ENCODE measurements at regions not wholly inside any gene's neighbourhood (a gene's known extent, or its start where the extent isn't known, plus 50 kb on each side); places are given as distances from the start of the nearest gene placed in this dataset.

- POLR2A ChIA-PET: no interaction called here
- Mint-ChIP-seq H3K36me3 (no peaks in the 10 kb centered on the region), H3K9me3 (peaks cover 23 to 46% (median 36%) of the 10 kb centered on the region in 3 donors), H3K4me1 (no peaks in the 10 kb centered on the region), H3K27ac (no peak overlapping the region), H3K27me3 (no peaks in the 10 kb centered on the region), H3K4me3 (no peak overlapping the region)
- WGBS (ENCODE audit: insufficient coverage): 48% methylated on average over 2 of the region's 3 CpGs
- DNase-seq: no peak
- Histone ChIP-seq H3K4me1 (ENCODE audit: control insufficient read depth in 1 of 2, extremely low read depth in 1 of 2, insufficient read depth in 2 of 2, low read length in 2 of 2) (no peaks in the 10 kb centered on the region), H3K27me3 (replicated peaks in 1 of 2; ENCODE audit: control insufficient read depth in 2 of 2, extremely low read depth in 1 of 2, insufficient read depth in 2 of 2, low read length in 1 of 2) (no peaks in the 10 kb centered on the region), H3K4me3 (ENCODE audit: control insufficient read depth in 1 of 2, extremely low read depth in 1 of 2, low read length in 1 of 2) (no peak overlapping the region), H3K36me3 (ENCODE audit: control insufficient read depth in 2 of 2, extremely low read depth in 1 of 2, insufficient read depth in 1 of 2, low read length in 1 of 2) (no peaks in the 10 kb centered on the region), H3K27ac (ENCODE audit: low read length) (no peak overlapping the region), H3K9me3 (peaks cover 5% of the 10 kb centered on the region)
- CTCF ChIA-PET: no interaction called here
- ATAC-seq (replicated peaks in 1 of 4): no peak
These were observed 649.3 kb downstream of the POM121L12 start for GRCh38 chr7:53684693-53685092.

- H3K9me3 Mint-ChIP-seq: peaks cover 7 to 48% (median 24%) of the 10 kb centered on the region in 3 donors
- Histone ChIP-seq H3K4me3 (ENCODE audit: control insufficient read depth in 1 of 2, extremely low read depth in 1 of 2, low read length in 1 of 2) (no peak overlapping the region), H3K27ac (ENCODE audit: low read length) (no peak overlapping the region), H3K36me3 (ENCODE audit: control insufficient read depth in 2 of 2, extremely low read depth in 1 of 2, insufficient read depth in 1 of 2, low read length in 1 of 2) (no peaks in the 10 kb centered on the region), H3K4me1 (ENCODE audit: control insufficient read depth in 1 of 2, extremely low read depth in 1 of 2, insufficient read depth in 2 of 2, low read length in 2 of 2) (no peaks in the 10 kb centered on the region), H3K27me3 (replicated peaks in 1 of 2; ENCODE audit: control insufficient read depth in 2 of 2, extremely low read depth in 1 of 2, insufficient read depth in 2 of 2, low read length in 1 of 2) (no peaks in the 10 kb centered on the region), H3K9me3 (peaks cover 5% of the 10 kb centered on the region)
- no peaks in the 10 kb centered on the region for H3K27me3 Mint-ChIP-seq
- H3K27ac Mint-ChIP-seq: no peak overlapping the region
- DNase-seq (no peak), ATAC-seq (replicated peaks in 1 of 4) (no peak)
- no peaks in the 10 kb centered on the region for H3K4me1 Mint-ChIP-seq
- ChIA-PET POLR2A (no interaction called here), CTCF (no interaction called here)
- no peak overlapping the region for H3K4me3 Mint-ChIP-seq
- H3K36me3 Mint-ChIP-seq: no peaks in the 10 kb centered on the region
- 78% methylated on average over 1 of the region's 2 CpGs for WGBS (ENCODE audit: insufficient coverage)
These were observed 655.0 kb downstream of the POM121L12 start for GRCh38 chr7:53690411-53690810.

GRCh38 chr7:53697913-53698312 is 662.5 kb downstream of the POM121L12 start:
- ATAC-seq (replicated peaks in 1 of 4) (no peak), DNase-seq (no peak)
- H3K4me1 Mint-ChIP-seq: no peaks in the 10 kb centered on the region
- Histone ChIP-seq H3K9me3 (no peaks in the 10 kb centered on the region), H3K36me3 (ENCODE audit: control insufficient read depth in 2 of 2, extremely low read depth in 1 of 2, insufficient read depth in 1 of 2, low read length in 1 of 2) (no peaks in the 10 kb centered on the region), H3K4me3 (ENCODE audit: control insufficient read depth in 1 of 2, extremely low read depth in 1 of 2, low read length in 1 of 2) (no peak overlapping the region), H3K27me3 (replicated peaks in 1 of 2; ENCODE audit: control insufficient read depth in 2 of 2, extremely low read depth in 1 of 2, insufficient read depth in 2 of 2, low read length in 1 of 2) (no peaks in the 10 kb centered on the region), H3K27ac (ENCODE audit: low read length) (no peak overlapping the region), H3K4me1 (ENCODE audit: control insufficient read depth in 1 of 2, extremely low read depth in 1 of 2, insufficient read depth in 2 of 2, low read length in 2 of 2) (no peaks in the 10 kb centered on the region)
- ChIA-PET POLR2A (no interaction called here), CTCF (no interaction called here)
- H3K27me3 Mint-ChIP-seq: no peaks in the 10 kb centered on the region
- H3K9me3 Mint-ChIP-seq: peaks cover 5 to 26% (median 24%) of the 10 kb centered on the region in 3 donors
- no peak overlapping the region for H3K27ac Mint-ChIP-seq
- WGBS (ENCODE audit: insufficient coverage): no CpG with 5 or more reads among the region's 1 CpG
- H3K36me3 Mint-ChIP-seq: no peaks in the 10 kb centered on the region
- H3K4me3 Mint-ChIP-seq: no peak overlapping the region

- no peaks in the 10 kb centered on the region for H3K27me3 ChIP-seq (replicated peaks in 1 of 2; ENCODE audit: control insufficient read depth in 2 of 2, extremely low read depth in 1 of 2, insufficient read depth in 2 of 2, low read length in 1 of 2)
- no peak for DNase-seq
- CTCF ChIA-PET: no interaction called here
- Mint-ChIP-seq H3K27me3 (no peaks in the 10 kb centered on the region), H3K27ac (no peak overlapping the region), H3K9me3 (peaks cover 5 to 20% (median 19%) of the 10 kb centered on the region in 3 donors), H3K36me3 (no peaks in the 10 kb centered on the region), H3K4me3 (no peak overlapping the region), H3K4me1 (no peaks in the 10 kb centered on the region)
- 100% methylated on average over 1 of the region's 5 CpGs for WGBS (ENCODE audit: insufficient coverage)
- H3K36me3 ChIP-seq (ENCODE audit: control insufficient read depth in 2 of 2, extremely low read depth in 1 of 2, insufficient read depth in 1 of 2, low read length in 1 of 2): no peaks in the 10 kb centered on the region
- ATAC-seq (replicated peaks in 1 of 4): no peak
- no peaks in the 10 kb centered on the region for H3K4me1 ChIP-seq (ENCODE audit: control insufficient read depth in 1 of 2, extremely low read depth in 1 of 2, insufficient read depth in 2 of 2, low read length in 2 of 2)
- no peaks in the 10 kb centered on the region for H3K9me3 ChIP-seq
- POLR2A ChIA-PET: no interaction called here
- H3K27ac ChIP-seq (ENCODE audit: low read length): no peak overlapping the region
- no peak overlapping the region for H3K4me3 ChIP-seq (ENCODE audit: control insufficient read depth in 1 of 2, extremely low read depth in 1 of 2, low read length in 1 of 2)
These were observed 663.9 kb downstream of the POM121L12 start for GRCh38 chr7:53699215-53699837.

- Mint-ChIP-seq H3K36me3 (no peaks in the 10 kb centered on the region), H3K27ac (no peak overlapping the region), H3K9me3 (peaks cover 8 to 39% (median 12%) of the 10 kb centered on the region in 3 donors), H3K4me3 (no peak overlapping the region), H3K4me1 (no peaks in the 10 kb centered on the region), H3K27me3 (no peaks in the 10 kb centered on the region)
- no peak for DNase-seq
- Histone ChIP-seq H3K27me3 (replicated peaks in 1 of 2; ENCODE audit: control insufficient read depth in 2 of 2, extremely low read depth in 1 of 2, insufficient read depth in 2 of 2, low read length in 1 of 2) (no peaks in the 10 kb centered on the region), H3K4me3 (ENCODE audit: control insufficient read depth in 1 of 2, extremely low read depth in 1 of 2, low read length in 1 of 2) (no peak overlapping the region), H3K36me3 (ENCODE audit: control insufficient read depth in 2 of 2, extremely low read depth in 1 of 2, insufficient read depth in 1 of 2, low read length in 1 of 2) (no peaks in the 10 kb centered on the region), H3K4me1 (ENCODE audit: control insufficient read depth in 1 of 2, extremely low read depth in 1 of 2, insufficient read depth in 2 of 2, low read length in 2 of 2) (no peaks in the 10 kb centered on the region), H3K27ac (ENCODE audit: low read length) (no peak overlapping the region), H3K9me3 (no peaks in the 10 kb centered on the region)
- POLR2A ChIA-PET: no interaction called here
- ATAC-seq (replicated peaks in 1 of 4): no peak
- CTCF ChIA-PET: no interaction called here
- no CpG with 5 or more reads among the region's 3 CpGs for WGBS (ENCODE audit: insufficient coverage)
These were observed 683.7 kb downstream of the POM121L12 start for GRCh38 chr7:53719122-53719521.

- H3K27ac Mint-ChIP-seq: no peak overlapping the region
- CTCF ChIA-PET: no interaction called here
- 65% methylated on average over 3 of the region's 6 CpGs for WGBS (ENCODE audit: insufficient coverage)
These were observed 705.5 kb downstream of the POM121L12 start for GRCh38 chr7:53740971-53741370.

More at GRCh38 chr7:53740971-53741370, 705.5 kb downstream of the POM121L12 start:
- ATAC-seq (replicated peaks in 1 of 4): no peak
- H3K27me3 Mint-ChIP-seq: no peaks in the 10 kb centered on the region
- peaks cover 23 to 34% (median 27%) of the 10 kb centered on the region in 3 donors for H3K9me3 Mint-ChIP-seq
- H3K4me1 ChIP-seq (ENCODE audit: control insufficient read depth in 1 of 2, extremely low read depth in 1 of 2, insufficient read depth in 2 of 2, low read length in 2 of 2): no peaks in the 10 kb centered on the region
- no peak overlapping the region for H3K4me3 ChIP-seq (ENCODE audit: control insufficient read depth in 1 of 2, extremely low read depth in 1 of 2, low read length in 1 of 2)
- H3K4me1 Mint-ChIP-seq: no peaks in the 10 kb centered on the region
- no peak for DNase-seq
- H3K36me3 ChIP-seq (ENCODE audit: control insufficient read depth in 2 of 2, extremely low read depth in 1 of 2, insufficient read depth in 1 of 2, low read length in 1 of 2): no peaks in the 10 kb centered on the region
- H3K27ac ChIP-seq (ENCODE audit: low read length): no peak overlapping the region
- no peaks in the 10 kb centered on the region for H3K36me3 Mint-ChIP-seq
- no peaks in the 10 kb centered on the region for H3K27me3 ChIP-seq (replicated peaks in 1 of 2; ENCODE audit: control insufficient read depth in 2 of 2, extremely low read depth in 1 of 2, insufficient read depth in 2 of 2, low read length in 1 of 2)
- no peak overlapping the region for H3K4me3 Mint-ChIP-seq
- peaks cover 2% of the 10 kb centered on the region for H3K9me3 ChIP-seq
- POLR2A ChIA-PET: no interaction called here

Measured in T-cell (primary cell).